Suprapubic skin (tissue), 4 donors: ENCODE measurements at regions not wholly inside any gene's neighbourhood (a gene's known extent, or its start where the extent isn't known, plus 50 kb on each side); places are given as distances from the start of the nearest gene placed in this dataset.

Experiments
- DNase-seq, 2 donors: peaks; one replicate each; pipeline ENCODE4 v3.0.0-alpha.2; 2019; ENCODE audit warnings: low spot score in 2 of 2
- H3K27ac ChIP-seq: fragments of 200-600 bp; sonication (generic); one replicate; pipeline ENCODE4 v1.5.1; 2019
- H3K27me3 ChIP-seq: fragments of 200-600 bp; sonication (generic); one replicate; pipeline ENCODE4 v1.5.1; 2019
- H3K36me3 ChIP-seq: fragments of 200-600 bp; sonication (generic); one replicate; pipeline ENCODE4 v1.5.1; 2019
- H3K4me1 ChIP-seq: fragments of 200-600 bp; sonication (generic); one replicate; pipeline ENCODE4 v1.5.1; 2019
- H3K4me3 ChIP-seq: fragments of 200-600 bp; sonication (generic); one replicate; pipeline ENCODE4 v1.5.1; 2019; ENCODE audit warnings: mild to moderate bottlenecking
- H3K9me3 ChIP-seq: fragments of 200-600 bp; sonication (generic); one replicate; pipeline ENCODE4 v1.5.1; 2019
- CTCF ChIP-seq, 2 donors: fragments of 200-600 bp in 1 of 2; fragments of 450-650 bp in 1 of 2; sonication (generic) in 1 of 2; IDR thresholded peaks; one replicate each; pipeline ENCODE4 v1.5.1; 2016 to 2019; ENCODE audit warnings: antibody characterized with exemption in 2 of 2, mild to moderate bottlenecking in 1 of 2, moderate library complexity in 1 of 2
- EP300 ChIP-seq: sonication (generic); formaldehyde crosslinking; IDR thresholded peaks from one replicate; pipeline ENCODE4 v1.6.1; 2017; ENCODE audit warnings: antibody characterized with exemption
- POLR2A ChIP-seq, 2 donors: fragments of 450-650 bp; IDR thresholded peaks; one replicate each; pipeline ENCODE4 v1.6.1; 2017; ENCODE audit warnings: antibody characterized with exemption in 2 of 2, mild to moderate bottlenecking in 2 of 2, moderate library complexity in 2 of 2
- POLR2AphosphoS5 ChIP-seq, 3 donors: sonication (generic); formaldehyde crosslinking; IDR thresholded peaks; one replicate each; pipeline ENCODE4 v1.6.1; 2017; ENCODE audit warnings: antibody characterized with exemption in 3 of 3
- WGBS: methylation state at CpG from one replicate; pipeline ENCODE4 v1.1.5; 2018; 5-methylcytosine and 5-hydroxymethylcytosine counted together

- no peaks in the 10 kb centered on the region for H3K4me1 ChIP-seq
- H3K27me3 ChIP-seq: no peaks in the 10 kb centered on the region
- TF ChIP-seq EP300 (no peak), POLR2AphosphoS5 (IDR thresholded peaks at IDR 0.05) (no peak), POLR2A (IDR thresholded peaks at IDR 0.05) (no peak), CTCF (IDR thresholded peaks at IDR 0.05) (no peak)
- no peaks in the 10 kb centered on the region for H3K36me3 ChIP-seq
- DNase-seq: no peak
- H3K27ac ChIP-seq: no peak overlapping the region
- no peaks in the 10 kb centered on the region for H3K9me3 ChIP-seq
- no peak overlapping the region for H3K4me3 ChIP-seq
- 72% methylated on average over 3 of the region's 3 CpGs for WGBS
These were observed 116.8 kb upstream of the PAM start for GRCh38 chr5:102638316-102638715.

GRCh38 chr5:102638912-102639652 lies 116.0 kb upstream of the PAM start:
- WGBS: 49% methylated on average over 2 of the region's 2 CpGs
- Histone ChIP-seq H3K9me3 (no peaks in the 10 kb centered on the region), H3K4me1 (no peaks in the 10 kb centered on the region), H3K27me3 (no peaks in the 10 kb centered on the region), H3K27ac (no peak overlapping the region), H3K4me3 (no peak overlapping the region), H3K36me3 (no peaks in the 10 kb centered on the region)
- TF ChIP-seq EP300 (no peak), CTCF (IDR thresholded peaks at IDR 0.05) (no peak), POLR2AphosphoS5 (IDR thresholded peaks at IDR 0.05) (no peak), POLR2A (IDR thresholded peaks at IDR 0.05) (no peak)
- no peak for DNase-seq

- Histone ChIP-seq H3K4me3 (no peak overlapping the region), H3K27ac (no peak overlapping the region), H3K36me3 (no peaks in the 10 kb centered on the region), H3K9me3 (no peaks in the 10 kb centered on the region), H3K4me1 (no peaks in the 10 kb centered on the region), H3K27me3 (no peaks in the 10 kb centered on the region)
- TF ChIP-seq CTCF (IDR thresholded peaks at IDR 0.05): no peak
- no peak for TF ChIP-seq POLR2A (IDR thresholded peaks at IDR 0.05)
- TF ChIP-seq POLR2AphosphoS5 (IDR thresholded peaks at IDR 0.05): no peak
- no peak for DNase-seq
- 37% methylated on average over 1 of the region's 1 CpG for WGBS
These were observed 105.4 kb upstream of the PAM start for GRCh38 chr5:102649731-102650130.

- no peak overlapping the region for H3K4me3 ChIP-seq
- no peaks in the 10 kb centered on the region for H3K27me3 ChIP-seq
- no peak for DNase-seq
- H3K27ac ChIP-seq: no peak overlapping the region
- H3K36me3 ChIP-seq: no peaks in the 10 kb centered on the region
- H3K9me3 ChIP-seq: no peaks in the 10 kb centered on the region
- H3K4me1 ChIP-seq: no peaks in the 10 kb centered on the region
- TF ChIP-seq CTCF (IDR thresholded peaks at IDR 0.05) (no peak), EP300 (no peak), POLR2AphosphoS5 (IDR thresholded peaks at IDR 0.05) (no peak), POLR2A (IDR thresholded peaks at IDR 0.05) (no peak)
- 85% methylated on average over 3 of the region's 3 CpGs for WGBS
These were observed 103.6 kb upstream of the PAM start for GRCh38 chr5:102651466-102651865.

- Histone ChIP-seq H3K9me3 (no peaks in the 10 kb centered on the region), H3K27ac (no peak overlapping the region), H3K4me1 (no peaks in the 10 kb centered on the region), H3K36me3 (no peaks in the 10 kb centered on the region), H3K27me3 (no peaks in the 10 kb centered on the region), H3K4me3 (no peak overlapping the region)
- no peak for TF ChIP-seq CTCF (IDR thresholded peaks at IDR 0.05)
- no peak for TF ChIP-seq POLR2AphosphoS5 (IDR thresholded peaks at IDR 0.05)
- TF ChIP-seq EP300: no peak
- no peak for TF ChIP-seq POLR2A (IDR thresholded peaks at IDR 0.05)
- no peak for DNase-seq
- 53% methylated on average over 1 of the region's 1 CpG for WGBS
These were observed 100.4 kb upstream of the PAM start for GRCh38 chr5:102654559-102655349.
